ENCODE measurements at regions not wholly inside any gene's neighbourhood (a gene's known extent, or its start where the extent isn't known, plus 50 kb on each side); places are given as distances from the start of the nearest gene placed in this dataset.

GRCh38 chr7:118713039-118713438 is 488.5 kb downstream of the ANKRD7 start:
- DNase-seq = no peak

DNA sequence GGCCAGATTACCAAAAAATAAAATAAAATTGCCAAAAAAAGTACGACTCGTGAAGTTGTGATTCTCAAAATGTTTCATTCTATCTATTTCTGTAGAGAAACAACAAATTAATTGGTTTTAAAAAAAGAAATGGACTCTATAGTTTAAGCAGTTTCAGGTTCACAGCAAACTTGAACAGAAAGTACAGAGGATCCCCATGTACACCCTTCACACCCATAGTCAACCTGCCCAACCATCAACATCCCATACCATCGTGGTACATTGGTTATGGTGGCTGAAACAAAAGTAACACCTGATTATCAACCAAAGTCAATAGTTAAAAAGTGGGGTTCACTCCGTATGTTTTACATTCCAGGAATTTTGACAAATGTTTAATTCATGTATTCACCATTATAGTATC is 496.1 kb downstream of the ANKRD7 start:
- DNase-seq = no peak

GRCh38 chr7:118731854-118732253 is 507.4 kb downstream of the ANKRD7 start:
- DNase-seq = no peak

DNA sequence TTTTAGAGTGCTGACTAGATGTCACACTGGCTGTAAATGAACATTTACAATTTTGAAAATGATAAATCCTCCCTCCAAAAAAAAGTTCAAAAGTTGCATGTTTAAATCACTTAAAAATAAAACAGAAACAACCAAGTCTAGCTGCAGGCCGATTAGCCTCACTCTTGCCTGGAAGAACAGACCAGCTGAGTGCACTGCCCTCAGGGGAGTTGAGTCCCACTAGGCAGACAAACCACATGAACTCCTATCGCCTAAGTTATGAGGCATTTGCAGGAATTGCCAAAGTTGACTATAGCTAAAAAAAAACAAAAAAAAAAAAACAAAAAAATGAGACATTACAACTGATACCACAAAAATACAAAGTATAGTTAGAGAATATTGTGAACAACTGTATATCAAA is 510.0 kb downstream of the ANKRD7 start:
- no peak for DNase-seq

DNA sequence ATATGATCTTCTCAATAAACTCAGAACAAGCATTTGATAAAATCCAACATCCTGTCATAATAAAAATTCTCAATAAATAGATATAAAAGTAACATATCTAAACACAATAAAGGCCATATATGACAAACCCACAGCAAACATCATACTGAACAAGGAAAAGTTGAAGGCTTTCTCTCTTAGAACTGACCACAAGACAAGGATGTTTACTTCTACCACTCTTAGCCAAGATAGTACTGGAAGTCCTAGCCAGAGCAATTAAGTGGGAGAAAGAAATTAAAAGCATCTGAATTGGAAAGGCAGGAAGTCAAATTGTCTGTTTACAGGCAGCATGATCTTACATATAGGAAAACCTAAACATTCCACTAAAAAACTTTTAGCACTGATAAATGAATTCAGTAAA is 510.9 kb downstream of the ANKRD7 start:
- DNase-seq = no peak

DNA sequence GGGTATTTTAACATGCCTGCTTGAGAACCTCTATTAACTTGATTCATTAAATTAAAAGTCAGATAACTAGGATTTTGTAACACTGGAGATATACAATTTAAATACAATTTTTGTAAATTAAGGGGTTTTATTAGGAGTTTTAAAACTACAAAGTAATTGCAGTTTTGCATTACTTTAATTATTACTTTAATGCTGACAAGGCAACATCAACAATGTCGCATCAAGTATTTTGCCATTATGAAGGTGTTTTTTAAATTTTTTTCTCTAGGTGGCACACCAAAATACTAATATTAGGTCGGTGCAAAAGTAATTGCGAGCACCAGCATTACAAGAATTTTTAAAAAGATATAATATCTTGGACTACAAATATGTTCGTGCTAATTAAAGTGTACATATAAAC is 513.4 kb downstream of the ANKRD7 start:
- no peak for DNase-seq

DNA sequence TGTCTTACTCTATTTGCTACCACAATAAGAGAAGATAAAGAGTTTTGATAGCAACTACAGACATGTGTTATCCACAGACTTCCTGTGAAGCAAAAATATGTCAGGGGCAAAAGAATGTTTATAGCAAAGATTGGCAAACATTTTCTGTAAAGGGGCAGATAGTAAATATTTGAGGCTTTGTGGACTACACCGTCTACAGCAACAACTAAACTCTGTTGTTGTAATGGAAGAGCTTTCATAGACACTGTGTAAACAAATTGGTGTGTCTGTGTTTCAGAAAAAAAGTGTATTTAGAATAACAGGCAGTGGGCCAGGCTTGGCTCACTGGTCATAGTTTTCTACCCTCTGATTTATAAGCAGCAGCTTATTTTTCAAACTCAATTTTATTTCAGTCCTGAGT is 521.4 kb downstream of the ANKRD7 start:
- no peak for DNase-seq

DNA sequence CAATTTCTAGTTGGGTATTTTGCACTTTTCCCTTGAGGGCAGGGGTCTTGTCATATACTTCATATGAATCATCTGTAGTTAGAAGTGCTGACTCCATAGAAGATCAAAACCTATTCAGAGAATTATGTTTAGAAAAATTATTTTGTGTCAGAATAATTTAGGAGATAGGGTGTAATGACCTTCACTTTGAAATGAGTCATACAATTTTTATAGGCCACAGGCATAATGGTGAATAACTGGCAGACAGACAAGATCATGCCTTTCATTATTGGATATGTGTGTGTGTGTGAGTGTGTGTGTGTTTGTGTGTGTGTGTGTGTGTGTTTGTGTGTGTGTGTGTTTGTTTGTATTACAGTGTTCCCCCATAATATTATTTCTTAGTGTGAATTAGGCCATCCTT is 523.0 kb downstream of the ANKRD7 start:
- no peak for DNase-seq

GRCh38 chr7:118753479-118753878 is 529.0 kb downstream of the ANKRD7 start:
- no peak for DNase-seq

DNA sequence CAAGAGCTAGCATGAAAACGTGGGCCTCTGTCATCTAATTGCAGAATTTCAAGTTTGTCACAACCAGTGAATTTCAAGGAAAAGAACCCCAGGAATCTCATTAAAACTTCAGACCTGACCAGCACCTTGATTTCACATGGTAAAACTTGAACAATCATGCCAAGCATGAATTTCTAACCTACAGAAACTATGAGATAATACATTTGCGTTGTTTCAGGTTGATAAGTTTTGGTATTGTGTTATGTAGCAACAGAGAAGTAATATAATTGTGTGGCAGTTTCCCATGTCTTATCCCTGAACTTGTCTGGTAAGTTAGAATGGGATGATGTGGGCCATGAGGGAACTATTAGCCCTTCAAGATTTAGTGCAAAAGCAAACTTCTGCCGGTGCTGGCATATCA is 530.1 kb downstream of the ANKRD7 start:
- no peak for DNase-seq

- DNase-seq = no peak
Observed at GRCh38 chr7:118755067-118755625, 530.6 kb downstream of the ANKRD7 start.

DNA sequence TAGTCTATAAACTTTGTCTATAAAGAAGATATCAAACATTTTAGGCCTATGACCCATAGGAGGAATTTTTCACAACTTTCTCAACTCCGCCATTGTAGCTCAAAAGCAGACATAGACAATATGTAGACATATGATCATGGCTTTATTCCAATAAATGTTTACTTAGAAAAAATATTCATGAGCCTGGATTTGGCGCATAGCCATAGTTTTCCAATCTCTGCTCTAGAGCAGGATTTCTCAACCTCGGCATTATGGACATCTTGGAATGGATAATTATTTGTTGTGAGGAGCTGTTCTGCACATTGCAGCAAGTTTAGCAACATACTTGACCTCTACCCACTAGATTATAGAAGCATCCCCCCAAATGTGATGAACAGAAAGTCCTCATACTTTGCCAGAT is 532.6 kb downstream of the ANKRD7 start:
- no peak for DNase-seq

DNA sequence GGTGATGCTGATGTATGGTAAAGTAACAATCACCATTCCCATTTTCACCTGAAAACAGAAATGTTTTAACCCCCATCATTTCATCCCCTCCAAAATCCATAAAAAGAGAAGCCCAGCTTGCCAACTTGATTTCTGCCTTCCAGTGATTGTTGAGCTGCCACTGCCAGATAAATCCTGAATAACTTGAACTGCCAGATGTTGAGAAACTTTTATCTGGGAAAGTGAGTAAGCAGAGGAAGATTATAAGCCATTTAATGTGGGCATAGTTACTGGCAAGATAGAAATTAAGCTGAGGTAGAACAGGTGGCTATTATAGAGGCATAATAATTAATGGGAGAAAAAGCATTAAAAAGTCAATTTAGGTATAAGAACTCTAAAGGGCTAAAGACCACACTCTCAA is 534.1 kb downstream of the ANKRD7 start:
- DNase-seq = no peak

DNA sequence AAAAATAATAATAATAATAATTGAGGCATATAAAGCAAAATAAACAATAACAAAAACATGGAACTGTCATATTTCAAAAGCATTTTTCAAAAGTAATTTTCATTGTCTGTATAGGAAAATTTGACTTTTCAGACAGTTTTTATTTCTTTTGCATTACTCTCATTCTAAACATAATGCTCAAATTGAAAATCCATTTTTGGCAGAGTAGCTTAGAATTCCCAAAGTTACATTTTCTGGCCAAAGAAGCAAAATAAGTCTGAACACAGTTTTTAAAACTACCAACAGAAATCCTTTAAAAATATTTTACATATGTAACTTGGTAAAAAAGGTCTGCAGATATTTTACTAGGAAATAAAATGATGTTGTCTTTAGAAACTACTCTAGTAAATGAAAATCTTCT is 535.4 kb downstream of the ANKRD7 start:
- DNase-seq = no peak

DNA sequence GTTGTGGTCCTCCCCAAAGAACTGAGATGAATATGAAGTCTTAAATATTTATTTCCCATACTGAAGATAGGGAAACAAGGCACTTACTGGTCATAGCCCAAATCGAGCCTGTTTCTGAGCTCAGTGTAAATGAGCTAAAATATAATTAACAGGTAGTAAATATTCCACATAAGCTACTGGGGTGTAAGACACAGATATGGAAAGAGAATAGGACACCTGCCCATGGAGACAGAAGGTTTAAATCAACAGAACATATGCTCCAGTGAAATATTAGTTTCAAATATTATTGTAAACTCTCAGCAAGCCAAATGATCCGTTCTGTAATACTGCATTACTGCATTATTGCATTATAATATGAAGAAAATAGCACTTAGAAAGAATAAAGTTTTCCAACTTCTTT is 537.9 kb downstream of the ANKRD7 start:
- DNase-seq = no peak

GRCh38 chr7:118764221-118764620 is 539.7 kb downstream of the ANKRD7 start:
- DNase-seq = no peak

DNA sequence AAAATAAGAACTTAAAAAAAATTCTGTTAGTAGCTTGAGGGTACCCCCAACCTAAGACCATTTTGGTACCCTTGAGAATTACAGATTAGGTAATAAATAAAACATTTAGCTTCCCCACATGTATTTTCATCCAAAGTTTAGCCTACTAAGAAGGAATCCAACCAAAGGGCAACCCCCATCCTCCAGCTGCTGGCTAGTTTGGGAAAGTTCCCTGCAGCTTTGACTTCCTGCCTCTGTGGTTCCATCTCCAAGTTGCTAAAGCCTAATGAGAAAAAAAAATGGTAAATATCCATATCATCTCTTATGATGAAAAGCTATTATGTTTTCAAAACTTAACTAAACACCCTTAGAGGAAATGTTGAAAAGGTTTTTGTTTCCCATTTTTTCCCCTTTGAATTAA is 547.2 kb downstream of the ANKRD7 start:
- DNase-seq = no peak

GRCh38 chr7:118777308-118777707 is 552.8 kb downstream of the ANKRD7 start:
- no peak for DNase-seq

DNA sequence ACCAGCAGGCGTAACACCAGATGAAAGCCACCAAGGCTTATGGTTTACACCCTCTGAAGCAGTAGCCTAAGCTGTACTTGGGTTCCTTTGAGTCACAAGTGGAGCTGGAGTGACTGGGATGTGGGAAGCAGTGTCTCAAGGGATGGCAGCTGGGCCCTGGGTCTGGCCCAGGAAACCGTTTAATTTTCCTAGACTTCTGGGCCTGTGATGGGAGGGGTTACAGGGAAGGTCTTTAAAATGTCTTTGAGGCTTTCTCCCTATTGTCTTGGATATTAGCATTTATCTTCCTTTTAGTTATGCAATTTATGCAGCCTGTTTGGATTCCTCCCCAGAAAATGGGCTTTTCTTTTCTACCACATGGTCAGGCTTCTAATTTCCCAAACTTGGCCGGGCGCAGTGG is 568.2 kb downstream of the ANKRD7 start:
- no peak for DNase-seq

DNA sequence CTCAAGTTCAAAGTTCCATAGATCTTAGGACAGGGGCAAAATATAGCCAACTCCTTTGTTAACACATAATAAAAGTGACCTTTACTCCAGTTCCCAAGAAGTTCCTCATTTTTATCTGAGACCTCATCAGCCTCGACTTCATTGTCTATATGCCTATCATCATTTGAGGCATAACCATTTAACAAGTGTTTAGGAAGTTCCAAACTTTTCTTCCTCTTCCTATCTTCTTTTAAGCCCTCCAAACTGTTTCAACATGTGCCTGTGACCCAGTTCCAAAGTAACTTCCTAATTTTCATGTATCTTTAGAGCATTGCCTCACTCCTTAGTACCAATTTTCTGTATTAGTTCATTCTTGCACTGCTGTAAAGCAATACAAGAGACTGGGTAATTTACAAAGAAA is 569.1 kb downstream of the ANKRD7 start:
- no peak for DNase-seq

- DNase-seq = no peak
Observed at GRCh38 chr7:118794419-118794818, 569.9 kb downstream of the ANKRD7 start.

- DNase-seq = no peak
Observed at GRCh38 chr7:118801366-118801765, 576.9 kb downstream of the ANKRD7 start.

GRCh38 chr7:118802726-118803125 is 578.2 kb downstream of the ANKRD7 start:
- DNase-seq = no peak

- DNase-seq = no peak
Observed at GRCh38 chr7:118826246-118826645, 601.7 kb downstream of the ANKRD7 start.

DNA sequence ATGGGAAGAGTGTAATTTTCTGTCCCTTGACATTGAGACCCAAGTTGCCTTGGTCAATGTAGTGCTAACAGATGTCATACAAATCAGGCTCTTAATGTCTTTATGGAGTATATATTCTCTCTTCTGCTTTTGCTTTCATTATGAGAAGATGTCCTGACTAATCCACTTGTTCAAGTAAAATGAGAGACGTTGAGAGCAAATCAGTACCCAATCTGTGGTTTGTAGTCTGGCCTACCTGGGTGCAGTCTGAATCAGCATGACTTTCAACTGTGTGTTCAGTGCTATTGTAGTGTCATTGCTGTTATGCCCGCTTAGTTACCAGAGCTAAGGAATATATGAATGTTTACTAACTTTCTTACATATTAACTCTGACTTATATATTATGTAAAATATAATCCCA is 612.4 kb downstream of the ANKRD7 start:
- no peak for DNase-seq

- DNase-seq = no peak
Observed at GRCh38 chr7:118839515-118839914, 615.0 kb downstream of the ANKRD7 start.

Measured in NCI-H2107 (cell line).